OCI-M1 (cell line): ENCODE measurements at regions not wholly inside any gene's neighbourhood (a gene's known extent, or its start where the extent isn't known, plus 50 kb on each side); places are given as distances from the start of the nearest gene placed in this dataset.
A peak's percentile ranks its signal among the peaks of the same experiment; 100 is the strongest.

Experiments
- DNase-seq: peaks from one replicate; lab custom pipeline; 2025; lab: John Stamatoyannopoulos, UW

DNA sequence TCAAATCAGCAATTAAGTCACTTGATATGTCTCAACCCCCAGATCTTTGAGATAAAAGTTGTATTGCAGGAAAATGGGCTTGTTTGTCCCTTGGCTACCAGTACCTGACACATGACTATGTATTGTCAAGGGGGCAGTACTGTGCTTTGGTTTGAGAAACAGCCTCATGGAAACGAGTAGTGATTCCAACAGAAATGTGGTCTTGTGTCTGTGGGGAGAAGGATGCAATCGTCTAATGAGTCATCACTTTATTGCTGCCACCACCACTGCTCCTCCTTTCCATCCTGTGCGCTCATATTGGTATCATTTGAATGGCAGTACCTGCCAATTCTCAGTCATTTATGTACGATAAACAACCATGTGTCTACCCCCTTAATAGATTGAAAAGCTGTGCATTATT, 72.8 kb upstream of the ARHGAP5 start:
- peak; percentile 20 for DNase-seq

DNA sequence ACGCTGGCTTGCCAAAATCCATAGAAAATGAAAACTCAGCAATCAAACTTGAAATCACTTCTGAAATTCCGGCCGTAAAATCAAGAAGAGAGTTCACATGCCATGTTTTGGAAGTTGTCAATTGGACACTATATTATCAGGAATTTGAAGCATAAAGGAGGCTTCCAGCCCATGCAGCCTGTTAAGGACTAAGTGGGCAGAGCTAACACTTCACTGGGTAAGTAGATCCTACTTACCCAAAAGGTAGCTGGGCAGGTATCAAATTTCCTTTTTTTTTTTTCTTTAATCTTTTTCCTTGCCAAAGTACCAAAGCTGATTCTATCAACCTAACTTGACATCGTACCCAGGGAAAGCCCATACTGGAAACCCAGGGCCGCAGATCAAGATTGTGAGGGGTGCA, 71.5 kb upstream of the ARHGAP5 start:
- no peak for DNase-seq

DNA sequence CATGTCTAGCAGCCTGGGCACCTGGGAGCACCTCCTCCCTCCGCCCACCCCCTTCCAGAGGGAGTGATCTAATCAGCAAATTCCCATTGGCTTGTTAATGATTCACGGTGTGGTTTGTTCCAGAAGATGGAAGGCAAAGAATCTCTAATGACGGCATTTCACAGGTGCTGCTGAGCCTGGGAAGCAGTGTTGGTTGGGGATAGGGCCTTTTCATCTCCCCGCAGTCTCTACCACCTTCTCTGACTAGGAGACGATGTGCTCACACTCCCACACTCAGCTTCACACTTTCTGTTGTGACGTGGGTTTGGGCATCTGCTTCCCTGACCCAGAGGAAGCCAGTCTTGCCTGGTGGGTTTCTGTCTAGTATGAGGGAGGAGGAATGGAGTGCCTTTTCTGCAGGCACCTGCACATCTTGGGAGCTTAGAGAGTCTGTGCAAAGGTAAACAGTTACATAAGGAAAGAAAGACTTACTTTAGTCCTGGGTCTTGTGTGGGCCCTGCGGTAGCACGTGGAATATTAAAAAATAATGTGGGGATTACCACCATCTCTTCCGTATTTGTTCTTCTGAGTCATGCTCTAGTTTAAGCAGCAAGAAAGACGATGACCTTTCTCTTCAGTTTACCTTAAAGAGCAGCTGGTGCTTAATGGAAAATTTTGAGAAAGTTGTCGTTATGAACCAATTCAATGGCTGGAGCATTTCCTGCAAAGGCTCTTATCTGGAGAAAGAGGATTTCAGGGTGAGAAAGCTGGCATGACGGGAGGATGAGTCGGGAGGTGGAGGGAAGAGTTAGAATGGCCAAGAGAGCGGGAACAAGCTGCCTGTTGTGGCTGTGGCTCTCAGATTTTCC, 70.6 kb upstream of the ARHGAP5 start:
- DNase-seq: no peak

DNA sequence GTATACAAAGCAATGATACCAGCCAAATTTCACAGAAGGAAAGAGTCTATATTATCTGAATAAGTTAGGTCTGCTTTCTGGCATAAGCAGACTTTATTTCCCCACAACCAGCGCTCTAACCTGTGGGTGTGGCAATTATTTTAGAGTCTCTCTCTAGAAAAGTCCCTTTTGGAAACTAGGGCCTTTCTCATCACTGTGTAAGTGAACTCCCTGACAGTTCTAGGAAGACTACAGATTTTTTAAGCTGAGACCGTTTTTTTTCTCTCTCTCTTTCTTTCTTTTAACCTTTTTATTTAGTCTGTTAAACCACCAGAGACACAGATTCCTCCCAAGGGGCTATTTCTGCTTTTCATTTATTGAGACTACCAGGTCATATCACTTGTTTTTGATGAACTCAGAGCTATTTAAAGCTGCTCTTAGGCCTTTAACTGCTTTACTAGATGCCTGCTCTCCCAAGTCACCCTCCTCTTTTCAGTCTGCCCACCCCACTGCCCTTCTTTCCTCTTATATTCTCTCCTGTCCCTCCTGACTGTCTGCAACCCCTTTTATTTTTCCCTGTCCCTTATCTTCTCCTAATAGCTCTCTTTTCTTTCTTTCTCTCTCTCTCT, 69.2 kb upstream of the ARHGAP5 start:
- no peak for DNase-seq

DNA sequence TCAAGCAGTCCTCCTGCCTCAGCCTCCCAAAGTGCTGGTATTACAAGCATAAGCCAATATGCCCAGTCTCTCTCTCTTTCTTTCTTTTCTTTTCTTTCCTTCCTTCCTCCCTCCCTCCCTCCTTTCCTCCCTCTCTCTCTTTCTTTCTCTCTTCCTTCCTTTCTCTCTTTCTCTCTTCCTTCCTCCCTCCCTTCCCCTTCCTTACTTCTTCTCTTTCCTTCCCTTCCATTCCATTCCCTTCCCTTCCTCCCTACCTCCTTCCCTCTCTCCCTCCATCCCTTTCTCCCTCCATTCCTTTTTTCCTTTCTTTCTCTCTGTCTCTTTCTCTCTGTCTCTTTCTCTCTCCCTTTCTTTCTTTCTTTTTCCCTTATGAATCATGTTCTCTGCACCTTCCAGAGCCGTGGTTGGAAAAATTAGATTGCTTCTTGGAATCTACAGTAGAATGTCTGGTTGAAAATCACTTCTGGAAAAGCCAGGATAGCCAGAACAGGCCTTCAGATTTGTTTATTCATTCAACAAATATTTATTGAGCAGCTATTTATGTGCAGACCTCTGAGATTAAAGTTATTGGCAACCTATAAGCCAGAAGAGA, 68.4 kb upstream of the ARHGAP5 start:
- DNase-seq: no peak

DNA sequence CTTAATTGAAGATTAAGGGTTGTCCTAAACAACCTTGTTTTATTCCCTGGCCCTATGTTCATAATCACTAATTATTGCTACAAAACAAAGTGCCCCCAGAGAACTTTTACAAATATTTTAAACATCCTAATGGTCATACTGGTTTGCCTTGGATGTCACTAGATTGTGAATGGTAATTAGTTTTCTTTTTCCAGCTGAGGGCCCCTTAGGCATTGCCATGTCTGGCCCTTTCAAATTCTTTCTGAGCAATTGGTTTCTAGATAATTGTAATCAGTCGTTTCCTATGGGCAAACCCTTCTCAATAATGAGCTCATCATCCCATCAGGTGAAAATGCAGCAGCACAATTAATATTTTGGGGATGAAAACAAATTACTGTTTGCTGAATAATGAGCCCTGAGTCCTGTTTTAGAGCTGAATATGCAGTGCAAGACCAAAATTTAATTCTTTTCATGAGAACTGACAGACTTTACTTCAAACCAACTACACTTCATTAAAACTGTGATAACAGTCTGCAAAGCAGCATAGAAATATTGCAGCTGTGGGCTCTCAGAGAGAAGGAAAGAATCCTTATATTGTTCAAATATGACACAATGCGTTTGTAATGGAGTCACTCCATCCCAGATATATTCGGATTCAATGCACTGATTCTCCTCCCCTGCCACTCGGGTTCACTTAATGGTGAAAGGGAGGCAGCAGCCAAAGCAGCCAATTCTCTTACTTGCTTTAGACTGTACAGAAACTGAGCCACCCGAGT, 67.7 kb upstream of the ARHGAP5 start:
- no peak for DNase-seq

DNA sequence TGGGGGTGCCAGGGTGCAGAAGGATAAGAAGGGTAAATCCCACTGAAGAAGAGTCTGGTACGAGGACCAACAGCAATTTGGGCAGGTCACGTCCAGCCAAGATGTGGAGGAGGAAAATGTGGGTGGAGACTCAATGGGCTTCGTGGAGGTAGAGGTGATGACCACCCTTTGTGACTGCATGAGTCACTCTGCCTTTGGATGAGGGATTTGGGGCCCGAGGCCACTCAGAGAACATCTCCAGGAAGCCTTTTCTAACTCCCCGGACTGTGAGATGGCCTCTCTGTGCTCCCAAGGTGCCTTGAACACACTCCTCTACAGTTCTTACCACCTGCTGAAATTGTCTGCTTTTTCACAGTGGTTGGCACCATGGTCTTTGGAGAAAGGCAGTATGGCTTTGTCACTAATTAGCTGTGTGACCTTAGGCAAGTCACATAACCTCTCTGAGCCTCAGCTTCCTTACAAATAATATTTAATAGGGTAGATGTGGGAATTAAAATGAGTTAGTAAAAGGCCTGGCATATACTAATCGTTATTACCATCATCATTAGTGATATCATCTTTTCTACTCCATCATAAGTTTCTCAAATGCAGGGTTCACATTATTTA, 67.0 kb upstream of the ARHGAP5 start:
- no peak for DNase-seq

DNA sequence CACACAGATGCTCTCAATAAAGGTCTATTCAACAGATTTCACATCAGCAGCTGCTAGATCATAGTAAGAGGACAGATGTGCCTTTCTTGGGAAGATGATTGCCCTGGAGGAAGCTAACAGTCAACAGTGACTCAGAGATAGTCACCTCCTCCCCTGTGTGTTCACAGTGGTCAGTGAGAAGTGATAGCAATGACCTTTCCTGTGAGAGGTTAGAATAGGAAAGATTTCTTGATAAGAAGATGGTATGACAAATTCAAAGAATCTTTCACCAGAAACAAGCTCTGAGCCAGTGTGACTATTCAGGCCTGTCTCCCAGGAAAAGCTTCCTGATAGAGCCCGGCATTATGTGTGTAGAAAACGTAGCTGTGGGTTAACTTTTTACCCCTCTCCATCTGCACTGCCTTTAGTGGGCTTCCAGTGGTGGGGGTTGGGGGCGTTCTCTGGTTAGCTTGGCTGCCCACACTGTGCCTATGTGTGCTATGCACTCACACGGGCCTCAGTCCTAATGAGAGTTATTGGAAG, 66.4 kb upstream of the ARHGAP5 start:
- peak; percentile 22 for DNase-seq

DNA sequence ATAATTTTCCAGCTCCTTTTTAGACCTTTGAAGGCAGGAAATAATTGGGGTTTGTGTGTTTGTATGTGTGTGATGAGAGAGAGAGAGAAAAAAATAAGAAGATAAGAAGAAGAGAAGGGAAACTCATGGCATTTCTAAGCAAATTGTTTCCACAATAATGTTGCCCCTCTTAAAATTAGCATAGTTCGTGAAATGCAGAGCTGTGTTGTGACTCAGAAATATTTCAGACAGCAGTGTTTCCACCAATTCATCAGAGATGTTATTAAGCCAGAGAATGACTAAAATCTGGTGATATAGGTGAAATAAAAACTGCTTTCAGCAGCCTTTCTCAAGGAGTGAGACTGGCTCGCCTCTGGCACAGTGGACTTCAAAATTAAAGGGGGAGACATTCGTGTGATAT, 65.9 kb upstream of the ARHGAP5 start:
- no peak for DNase-seq

DNA sequence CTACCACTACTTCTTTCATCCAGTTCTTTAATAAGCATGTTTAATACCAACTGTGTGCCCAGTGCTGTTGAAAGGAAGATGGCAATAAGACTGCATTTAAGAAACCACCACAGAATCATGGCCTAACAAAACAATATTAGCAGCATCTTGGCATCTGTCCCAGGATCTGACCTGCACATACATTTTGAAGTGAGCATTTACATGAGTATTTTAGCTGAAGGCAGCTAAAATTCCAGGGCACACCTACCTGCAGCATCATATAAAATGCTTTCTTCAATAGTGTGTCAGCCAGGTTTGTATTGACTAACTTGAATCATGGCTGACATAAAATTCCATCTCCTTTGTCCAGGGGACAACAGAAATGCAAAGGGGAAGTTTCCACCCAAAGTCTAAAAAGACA, 65.0 kb upstream of the ARHGAP5 start:
- no peak for DNase-seq

DNA sequence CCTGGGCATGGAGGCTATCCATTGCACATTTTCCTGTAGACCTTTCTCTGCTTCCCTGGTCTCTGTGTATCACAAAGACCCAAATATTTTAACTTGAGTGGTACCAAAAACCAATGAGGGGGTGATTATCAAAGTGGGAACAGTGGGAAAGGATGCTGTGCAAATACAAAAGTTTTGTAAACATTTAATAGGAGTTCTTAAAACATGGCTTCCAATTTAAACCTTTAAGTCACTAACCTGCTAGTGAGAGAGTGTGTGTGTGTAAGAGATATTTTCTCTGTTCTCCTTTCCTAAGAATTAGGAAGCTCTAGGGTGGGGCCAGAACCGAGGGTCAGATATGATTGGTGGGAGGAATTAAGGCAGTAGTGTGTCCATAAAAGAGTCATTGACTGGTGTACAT, 64.5 kb upstream of the ARHGAP5 start:
- DNase-seq: peak; percentile 5

DNA sequence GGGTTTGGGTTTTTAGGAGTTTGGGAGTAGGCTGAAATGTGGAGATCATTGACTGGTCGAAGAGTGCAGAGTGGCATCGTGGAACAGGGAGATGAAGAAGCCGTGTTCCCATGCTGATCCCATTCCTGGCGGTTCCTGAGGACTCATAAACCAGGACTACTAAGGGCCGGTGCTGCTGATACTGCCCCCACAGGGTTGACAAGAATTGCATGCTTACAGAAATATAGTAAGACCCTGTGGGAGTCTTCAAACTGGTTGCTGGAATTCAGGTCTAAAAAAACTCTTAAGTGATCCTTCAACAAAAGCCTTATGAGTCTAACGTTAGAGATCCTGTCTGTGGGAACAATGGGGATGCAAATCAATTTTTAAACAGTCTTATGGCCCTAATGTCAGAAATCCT, 64.0 kb upstream of the ARHGAP5 start:
- peak; percentile 16 for DNase-seq

DNA sequence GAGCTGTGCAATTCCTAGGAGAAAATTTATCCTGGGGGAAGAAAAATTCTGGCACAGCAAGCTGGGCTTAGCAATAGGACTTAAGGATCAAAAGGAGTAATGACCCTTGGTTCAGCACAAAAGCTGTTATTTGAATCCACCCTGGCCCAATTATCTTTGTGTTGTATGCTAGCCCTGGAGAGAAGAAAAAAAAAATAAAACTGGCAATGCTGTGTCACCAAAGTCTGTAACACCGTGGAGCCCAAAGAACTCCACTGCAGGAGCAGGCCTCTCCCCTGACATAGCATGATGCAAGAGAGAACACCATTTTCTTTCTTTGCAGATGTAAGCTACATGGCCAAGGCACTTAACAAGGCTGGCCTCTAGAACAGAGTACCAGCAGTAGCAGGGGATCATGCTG, 63.0 kb upstream of the ARHGAP5 start:
- no peak for DNase-seq

DNA sequence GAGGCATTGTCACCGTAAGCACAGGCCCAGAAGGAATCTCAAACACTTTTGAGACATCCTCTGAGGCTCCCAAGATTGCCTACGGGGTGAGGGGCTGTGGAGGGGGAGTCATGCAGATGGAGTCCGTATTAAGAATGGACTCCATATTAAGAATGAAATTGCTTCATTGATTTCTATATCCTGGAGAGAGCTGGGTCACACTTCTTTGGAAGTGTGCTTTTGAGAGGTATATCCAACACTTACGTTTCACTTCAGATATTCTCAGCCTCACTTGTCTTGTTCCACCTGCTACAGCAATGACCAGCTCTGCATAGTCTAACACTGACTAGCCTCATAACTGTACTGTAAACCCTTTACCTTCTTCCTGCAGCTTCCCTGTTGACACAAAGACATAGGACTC, 62.6 kb upstream of the ARHGAP5 start:
- DNase-seq: no peak

DNA sequence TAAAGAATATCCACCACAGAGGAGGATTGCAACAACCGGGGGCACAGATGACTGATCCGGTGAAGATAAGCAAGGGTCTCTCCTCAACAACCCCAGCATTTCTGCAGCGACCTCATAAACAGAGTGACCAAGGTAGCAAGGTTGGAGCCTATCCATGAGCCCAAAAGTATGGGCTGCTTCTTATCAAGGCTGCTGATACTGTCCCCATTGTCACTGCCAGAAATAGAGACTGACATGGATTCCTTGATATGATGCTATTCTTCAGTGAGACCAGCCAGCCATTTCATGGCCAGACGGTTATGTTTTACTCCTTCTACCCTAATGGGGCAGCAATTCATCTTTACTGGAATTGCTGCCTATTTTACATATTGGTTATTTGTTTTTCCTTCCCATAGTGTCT, 61.9 kb upstream of the ARHGAP5 start:
- no peak for DNase-seq

DNA sequence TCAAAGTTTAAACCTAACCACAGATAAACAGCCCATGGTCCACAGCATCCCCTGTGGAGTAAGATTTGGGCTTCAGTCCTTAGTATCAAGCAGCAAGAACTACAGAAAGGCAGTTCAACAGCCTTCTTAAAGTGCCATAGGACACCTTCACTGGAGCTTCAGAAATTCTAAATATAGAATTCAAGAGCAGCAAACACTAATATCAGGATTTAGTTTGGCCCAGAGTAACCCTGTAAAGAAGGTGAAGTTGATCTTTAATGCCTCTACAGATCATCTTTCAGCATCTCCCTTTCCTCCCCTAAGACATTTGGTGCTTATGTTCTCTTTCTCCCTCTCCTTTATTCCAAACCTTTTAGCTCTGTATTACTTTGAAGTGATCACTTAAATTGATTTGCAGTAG, 59.5 kb upstream of the ARHGAP5 start:
- DNase-seq: no peak

DNA sequence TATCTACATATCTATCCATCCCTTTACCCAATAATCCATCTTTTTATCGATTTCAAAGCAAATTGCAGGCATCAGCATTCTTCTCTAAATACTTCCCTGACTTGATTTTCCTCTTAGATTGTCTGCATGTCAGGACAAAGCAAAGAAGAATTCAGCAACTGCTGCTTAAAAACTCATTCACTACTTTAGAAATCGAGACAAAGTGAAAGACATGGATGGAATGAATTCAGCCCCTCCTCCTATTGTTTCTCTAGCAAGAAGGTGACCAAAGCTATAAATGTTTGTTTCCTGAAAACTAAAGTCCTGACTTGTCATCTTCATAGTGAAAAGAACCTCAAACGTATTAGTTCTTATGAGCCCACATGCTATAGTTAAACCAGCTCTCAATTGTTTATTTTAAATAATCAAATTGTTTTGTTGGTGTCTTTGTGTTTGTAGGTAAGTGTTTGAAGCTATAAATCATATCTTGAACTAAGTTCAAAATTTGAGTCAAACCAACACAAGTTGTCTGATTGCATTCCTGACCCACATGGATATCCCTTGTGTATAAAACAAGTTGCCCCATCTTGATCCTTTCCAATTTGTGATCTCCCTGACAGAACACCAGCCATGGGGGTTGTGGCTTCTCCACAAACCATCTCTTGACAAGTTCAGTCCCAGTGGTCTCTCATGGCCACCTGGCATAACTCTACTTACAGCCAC, 58.6 kb upstream of the ARHGAP5 start:
- DNase-seq: no peak

DNA sequence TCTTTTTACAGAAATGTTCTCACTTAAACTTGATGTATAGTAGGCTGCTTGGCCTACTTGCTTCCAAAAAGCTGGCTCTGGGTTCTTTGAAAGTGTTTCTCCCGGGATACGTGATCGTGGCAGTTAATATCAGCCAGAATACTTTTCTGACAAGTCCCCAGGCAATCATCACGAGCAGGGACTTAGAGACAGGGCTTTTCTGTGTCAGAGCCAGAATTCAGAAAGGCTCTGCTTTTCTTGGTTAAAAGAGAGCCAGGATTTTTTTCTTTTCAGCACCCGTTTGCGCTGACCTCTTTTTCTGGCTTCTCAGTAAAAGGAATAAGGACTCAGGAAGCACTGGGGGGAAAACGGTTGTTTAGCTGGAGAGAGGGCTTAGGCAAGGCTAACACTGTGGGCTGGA, 57.8 kb upstream of the ARHGAP5 start:
- DNase-seq: no peak

DNA sequence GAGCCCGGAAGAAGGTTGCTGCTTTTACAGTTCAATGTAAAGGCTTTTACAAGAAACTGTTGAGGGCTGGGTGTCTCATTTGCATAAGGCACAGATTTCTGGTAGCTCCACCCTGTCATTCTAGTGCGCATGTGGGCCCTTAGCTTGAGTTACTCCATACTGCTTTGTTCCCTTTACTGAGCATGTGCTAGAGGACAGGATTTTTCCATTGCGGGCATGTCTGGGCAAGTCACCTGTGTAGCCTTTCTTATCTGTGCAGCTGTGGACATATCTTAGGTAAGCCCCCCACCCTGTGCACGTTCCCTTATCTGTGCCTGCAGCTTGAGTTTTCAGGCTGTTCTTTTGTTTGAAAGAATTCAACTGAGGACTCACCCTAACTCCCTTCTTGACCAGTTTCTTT, 56.2 kb upstream of the ARHGAP5 start:
- DNase-seq: no peak

DNA sequence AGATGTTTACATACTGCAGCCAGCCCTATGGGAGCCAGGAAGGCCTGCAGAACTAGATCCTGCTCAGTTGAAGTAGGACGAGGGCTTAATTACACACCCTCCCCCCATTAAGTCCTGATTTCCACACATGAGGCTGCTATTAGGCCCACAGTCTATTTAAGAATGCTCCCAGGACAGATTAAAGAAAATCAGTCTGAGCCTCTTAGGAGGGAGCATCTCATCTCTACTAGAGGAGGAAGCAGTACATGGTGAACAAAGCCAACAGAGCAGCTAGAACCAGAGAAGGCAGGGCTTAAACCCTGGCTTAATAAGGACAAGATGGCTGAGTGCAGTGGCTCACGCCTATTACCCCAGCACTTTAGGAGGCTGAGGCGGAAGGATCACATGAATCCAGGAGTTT, 55.8 kb upstream of the ARHGAP5 start:
- DNase-seq: no peak

DNA sequence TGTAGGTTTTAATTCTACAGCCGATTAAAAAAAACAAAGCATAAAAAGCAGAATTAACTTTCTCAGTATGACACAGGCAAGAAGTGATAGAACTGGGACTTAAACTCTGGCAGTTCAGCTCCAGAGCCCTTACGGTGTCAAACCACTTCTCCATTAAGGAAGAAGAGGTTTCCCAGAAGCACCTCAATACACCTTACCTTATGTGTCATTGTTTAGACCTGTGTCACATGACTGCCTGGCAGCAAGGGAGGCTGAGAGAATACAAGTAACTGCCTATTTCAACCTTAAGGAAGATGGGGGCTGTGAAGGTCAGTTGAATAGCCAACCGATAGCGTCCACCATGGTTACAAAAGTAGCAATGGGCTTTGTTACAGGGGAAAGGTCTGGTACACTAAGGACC, 54.6 kb upstream of the ARHGAP5 start:
- no peak for DNase-seq
